ENCODE measurements at regions not wholly inside any gene's neighbourhood (a gene's known extent, or its start where the extent isn't known, plus 50 kb on each side); places are given as distances from the start of the nearest gene placed in this dataset.
A peak's percentile ranks its signal among the peaks of the same experiment; 100 is the strongest.

DNA sequence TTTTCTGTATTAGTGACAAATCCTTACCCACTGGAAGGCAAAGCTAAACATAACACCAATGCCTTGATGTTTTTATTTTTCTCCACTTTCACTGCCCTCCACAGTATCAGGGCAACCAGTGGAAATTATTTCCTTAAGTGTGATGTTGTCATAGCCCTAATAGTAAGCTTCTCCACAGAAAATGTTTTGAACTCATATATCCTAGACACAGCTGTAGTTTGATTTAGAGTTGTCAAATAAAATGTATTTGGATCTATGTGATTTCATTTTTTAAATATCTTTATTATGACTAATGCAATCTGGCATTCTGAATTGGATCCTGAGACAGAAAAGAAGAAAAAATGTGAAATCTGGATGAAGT lies 70.9 kb upstream of the UFL1 start:
- in situ Hi-C loops (cut with MboI; ENCODE audit: low pct_unique_long_range_greater_than_20kb, low sequenced_read_pairs): no loop called here
- DNase-seq: no peak

DNA sequence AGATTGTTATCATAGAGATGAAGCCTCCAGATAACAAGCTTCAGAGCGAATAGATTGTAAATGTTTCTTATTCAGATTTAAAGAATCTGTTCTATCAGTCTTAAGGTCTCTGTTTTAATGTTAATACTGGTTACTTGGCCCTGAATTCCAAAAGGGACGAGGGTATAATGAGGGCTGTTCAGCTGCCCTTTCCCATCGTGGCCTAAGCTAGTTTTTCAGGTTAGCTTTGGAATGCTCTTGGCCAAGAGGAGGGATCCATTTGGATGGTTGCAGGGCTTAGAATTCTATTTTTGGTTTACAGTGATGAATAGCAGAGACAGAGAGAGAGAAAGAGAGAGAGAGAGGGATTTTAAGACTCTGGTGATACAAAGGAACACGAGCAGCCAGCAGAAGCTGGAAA lies 62.8 kb upstream of the UFL1 start:
- in situ Hi-C loops (cut with MboI; ENCODE audit: low pct_unique_long_range_greater_than_20kb, low sequenced_read_pairs): no loop called here
- DNase-seq: no peak

DNA sequence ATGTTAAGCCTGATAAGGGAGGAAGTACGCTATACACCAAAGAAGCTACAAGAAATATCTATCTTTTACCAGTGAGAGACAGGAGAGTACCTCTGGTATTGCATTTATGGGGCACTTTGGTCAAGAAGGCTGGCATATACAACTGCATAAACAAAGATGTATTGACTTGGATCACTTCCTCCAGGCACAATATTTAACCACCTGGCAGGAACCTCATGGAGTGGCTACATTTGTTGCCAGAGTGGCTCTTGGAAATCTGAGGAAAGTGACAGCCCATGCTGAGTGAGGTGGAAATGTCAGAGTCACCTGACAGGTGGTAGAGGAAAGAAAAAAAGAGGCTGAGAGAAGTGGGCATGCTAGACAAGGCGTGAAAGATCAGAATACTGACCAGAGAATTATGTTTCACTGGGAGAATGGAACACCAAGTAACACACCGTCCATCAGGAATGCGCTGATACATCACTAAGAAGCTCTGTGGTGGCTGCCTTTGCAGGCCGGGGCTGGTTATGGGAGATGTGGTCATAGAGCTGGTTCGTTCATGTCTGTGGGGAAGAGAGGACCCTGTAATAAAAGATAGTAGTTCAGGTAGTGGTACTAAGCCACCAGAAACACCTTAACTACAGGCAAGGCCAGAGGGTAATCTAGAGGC lies 61.4 kb upstream of the UFL1 start:
- in situ Hi-C loops (cut with MboI; ENCODE audit: low pct_unique_long_range_greater_than_20kb, low sequenced_read_pairs): no loop called here
- no peak for DNase-seq

DNA sequence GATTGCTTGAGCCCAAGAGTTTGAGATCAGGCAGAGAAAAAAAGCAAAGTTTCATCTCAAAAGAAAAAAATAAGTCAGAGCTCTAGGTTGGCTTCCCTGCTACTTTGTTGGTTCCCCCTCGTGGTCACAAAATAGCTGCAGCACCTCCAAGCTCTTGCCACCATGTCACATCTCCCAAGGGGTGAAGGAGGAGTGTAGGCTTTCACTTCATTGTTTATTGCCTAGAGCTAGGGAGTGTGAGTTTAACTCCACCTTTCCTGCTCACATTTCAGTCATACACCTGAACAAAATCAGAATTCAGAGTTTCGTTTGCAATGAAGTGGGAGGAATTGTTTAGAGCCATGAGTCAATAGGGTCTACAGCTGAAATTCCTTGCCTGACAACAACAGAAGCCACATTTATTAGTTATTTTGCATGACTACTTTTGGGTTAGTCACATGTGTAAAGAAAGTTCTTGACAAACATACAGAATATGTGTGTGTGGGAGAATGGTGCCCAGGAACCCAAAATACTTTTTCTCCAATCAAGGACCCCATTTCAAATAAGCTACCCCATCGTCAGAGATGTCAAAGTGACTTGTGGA lies 56.2 kb upstream of the UFL1 start:
- in situ Hi-C loops (cut with MboI; ENCODE audit: low pct_unique_long_range_greater_than_20kb, low sequenced_read_pairs): no loop called here
- DNase-seq: no peak

DNA sequence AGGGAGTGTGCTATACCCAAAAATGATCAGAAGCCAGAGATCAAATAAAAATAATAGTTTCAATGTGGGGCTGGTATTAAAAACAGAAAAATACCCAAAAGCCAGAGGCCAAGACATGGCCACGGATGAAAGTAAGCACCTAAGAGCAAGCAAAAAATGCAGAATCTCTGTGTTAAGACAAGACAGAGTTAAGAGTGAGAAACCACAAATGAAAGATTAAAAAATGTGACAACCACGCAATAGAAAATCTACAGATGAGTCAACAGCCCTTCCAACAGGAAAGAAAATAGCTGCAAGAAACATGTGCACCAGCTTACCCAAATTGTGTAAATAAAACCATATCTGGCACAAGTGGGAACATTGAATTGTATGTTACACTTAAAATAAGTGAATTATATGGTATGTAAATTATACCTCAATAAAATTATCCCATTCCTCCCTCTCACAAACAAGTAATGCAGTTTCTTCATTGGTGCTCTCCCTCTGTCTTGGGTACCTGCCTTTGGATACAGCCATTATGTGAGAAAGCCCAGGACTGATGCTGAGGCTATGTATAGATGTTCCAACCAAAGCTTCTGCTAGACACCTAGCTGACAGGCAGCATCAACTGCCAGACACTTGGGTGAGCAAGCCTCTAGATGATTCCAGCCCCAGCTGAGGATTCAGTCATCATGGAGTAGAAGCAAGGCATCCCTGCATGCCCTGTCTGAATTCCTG lies 55.3 kb upstream of the UFL1 start:
- no peak for DNase-seq
- in situ Hi-C loops (cut with MboI; ENCODE audit: low pct_unique_long_range_greater_than_20kb, low sequenced_read_pairs): no loop called here

DNA sequence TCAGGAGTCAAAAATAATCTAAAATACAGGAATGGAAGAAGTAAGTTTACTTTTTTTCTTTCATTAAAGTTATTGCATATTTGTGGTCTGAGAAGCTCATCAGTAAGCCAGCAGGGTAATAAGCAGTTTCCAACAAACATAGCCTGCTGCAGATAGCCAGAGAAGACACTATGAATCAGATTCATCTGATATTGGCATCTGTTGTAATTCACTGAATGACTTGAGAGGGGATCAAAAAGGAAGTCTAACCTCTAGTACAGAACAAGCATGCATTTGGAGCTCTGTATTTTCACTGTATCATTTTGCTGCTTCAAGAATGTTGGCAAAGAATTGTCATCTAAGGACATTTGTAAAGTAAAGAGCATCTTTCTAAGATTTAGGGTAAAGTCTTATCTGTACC lies 53.8 kb upstream of the UFL1 start:
- no peak for DNase-seq

DNA sequence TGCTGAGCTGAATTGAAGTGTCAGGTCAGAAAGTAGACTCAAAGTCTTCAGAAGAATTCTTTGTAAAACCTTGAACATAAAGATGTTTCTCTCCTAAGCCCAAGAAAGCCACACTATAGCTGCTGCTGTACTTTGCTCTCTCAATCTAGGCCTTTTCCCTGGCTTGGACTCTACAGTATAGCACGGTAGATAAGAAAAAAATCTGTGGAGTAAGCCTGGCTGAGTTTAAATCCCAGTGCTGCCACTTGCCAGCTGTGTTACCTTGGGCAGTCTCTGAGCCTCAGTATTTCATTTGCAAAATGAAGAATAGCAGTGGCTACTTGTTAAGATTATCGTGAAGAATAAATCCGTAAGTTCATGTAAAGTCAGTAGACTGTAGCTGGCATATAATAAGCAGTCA lies 53.3 kb upstream of the UFL1 start:
- in situ Hi-C loops (cut with MboI; ENCODE audit: low pct_unique_long_range_greater_than_20kb, low sequenced_read_pairs): no loop called here
- no peak for DNase-seq

More for the DNA sequence above, 53.8 kb upstream of the UFL1 start:
- in situ Hi-C loops (cut with MboI; ENCODE audit: low pct_unique_long_range_greater_than_20kb, low sequenced_read_pairs): no loop called here

DNA sequence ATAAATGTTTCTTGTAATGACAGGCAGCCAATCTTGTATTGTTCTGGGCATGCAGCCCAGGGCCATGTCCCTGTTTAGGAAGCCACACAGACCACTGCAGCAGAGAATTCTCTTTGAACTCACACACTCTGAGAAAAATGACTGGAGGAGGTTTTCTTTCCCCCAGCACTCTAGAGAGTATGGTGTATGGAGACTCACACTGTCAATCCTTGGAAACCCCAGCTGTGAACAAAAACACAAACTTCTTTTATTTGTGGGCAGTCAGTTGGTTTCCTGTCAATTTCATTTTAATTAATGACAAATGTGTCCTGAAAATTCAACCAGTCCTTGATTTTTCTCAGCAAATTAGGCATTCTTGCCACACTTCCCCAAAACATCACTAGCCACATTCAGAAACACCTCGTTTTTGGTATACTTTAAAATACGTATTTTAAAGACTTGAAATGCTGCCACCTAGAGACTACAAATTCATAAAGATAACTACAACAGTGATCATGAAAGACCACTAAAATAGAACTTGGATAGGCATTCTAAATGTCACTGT lies 52.9 kb upstream of the UFL1 start:
- in situ Hi-C loops (cut with MboI; ENCODE audit: low pct_unique_long_range_greater_than_20kb, low sequenced_read_pairs): no loop called here
- peak; percentile 28 for DNase-seq

DNA sequence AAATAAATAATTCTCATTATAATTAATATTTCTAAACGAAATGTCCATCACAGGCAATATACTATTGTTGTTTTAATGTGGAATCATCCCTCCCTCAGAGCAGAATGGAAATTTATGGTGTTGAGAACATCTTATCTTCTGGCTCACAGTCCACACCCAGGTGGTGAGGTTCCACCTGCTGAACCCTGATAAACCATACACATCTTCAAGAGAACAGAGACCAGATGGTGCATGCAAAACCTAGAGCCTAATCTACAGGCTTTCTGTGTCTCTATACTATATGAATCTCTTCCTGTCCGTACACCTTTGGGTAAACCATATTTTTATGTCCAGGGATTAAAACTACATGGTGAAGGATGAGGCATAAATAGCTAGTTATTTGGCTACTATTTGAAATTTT lies 52.3 kb upstream of the UFL1 start:
- in situ Hi-C loops (cut with MboI; ENCODE audit: low pct_unique_long_range_greater_than_20kb, low sequenced_read_pairs): no loop called here
- no peak for DNase-seq

DNA sequence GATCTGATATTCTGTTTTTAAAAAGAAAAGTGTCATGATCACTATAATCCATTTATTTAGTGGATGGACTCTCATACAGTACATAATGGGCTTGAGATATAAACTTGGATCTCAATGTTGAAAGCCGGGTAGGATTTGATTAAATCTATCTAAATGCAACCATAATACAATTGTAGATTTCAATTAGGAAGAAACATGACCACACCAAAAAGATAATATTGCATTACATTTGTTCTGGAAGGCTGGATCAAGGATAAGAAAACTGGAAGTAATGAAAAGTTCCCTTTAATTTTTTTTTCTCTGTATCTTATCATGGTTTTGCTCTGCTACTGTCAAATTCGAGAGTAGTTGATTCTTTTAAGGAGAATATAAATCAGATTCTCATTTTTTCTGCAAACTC lies 51.3 kb upstream of the UFL1 start:
- in situ Hi-C loops (cut with MboI; ENCODE audit: low pct_unique_long_range_greater_than_20kb, low sequenced_read_pairs): no loop called here
- DNase-seq: no peak

All from KBM-7 (cell line).